H54 (cell line): ENCODE measurements at regions not wholly inside any gene's neighbourhood (a gene's known extent, or its start where the extent isn't known, plus 50 kb on each side); places are given as distances from the start of the nearest gene placed in this dataset.
"Not testable (repeated sequence)": the region's sequence is repeated elsewhere in the genome, so short reads cannot be mapped to it uniquely, and the experiment has no call there.

Source experiments
- DNase-seq: peaks from one replicate; pipeline ENCODE4 v3.0.0; 2011; ENCODE audit warnings: low spot score, mixed read lengths; ENCODE audit not compliant: insufficient read length
- FAIRE-seq: peaks from 3 replicates; lab custom pipeline; 2011; peaks lifted over from hg19 to GRCh38; lab: Jason Lieb, UNC
- POLR2A ChIP-seq: IDR thresholded peaks from 2 replicates; pipeline ENCODE4 v1.6.1; 2011; ENCODE audit warnings: low read depth, mild to moderate bottlenecking, low read length

DNA sequence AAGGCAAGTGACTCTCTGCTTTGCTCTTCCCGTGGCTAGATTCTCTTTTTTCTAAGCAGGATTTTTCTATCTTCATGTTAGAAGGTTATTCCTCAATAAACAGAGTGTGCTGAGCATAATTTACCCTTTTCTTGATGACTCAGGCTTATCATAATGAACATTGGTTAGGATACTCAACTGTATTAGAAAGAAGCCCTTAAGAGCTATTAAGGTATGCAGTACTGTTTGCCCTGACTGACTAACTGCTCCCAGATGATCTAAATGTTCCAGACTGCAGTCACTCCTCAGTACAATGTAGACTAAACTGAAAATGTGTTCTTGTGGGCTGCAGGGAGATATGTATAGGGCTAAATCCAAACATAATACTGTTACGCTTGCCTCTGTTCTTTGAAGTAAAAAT lies 687.8 kb downstream of the NUP35 start:
- TF ChIP-seq POLR2A, result no peak
- FAIRE-seq, result no peak
- no peak for DNase-seq

DNA sequence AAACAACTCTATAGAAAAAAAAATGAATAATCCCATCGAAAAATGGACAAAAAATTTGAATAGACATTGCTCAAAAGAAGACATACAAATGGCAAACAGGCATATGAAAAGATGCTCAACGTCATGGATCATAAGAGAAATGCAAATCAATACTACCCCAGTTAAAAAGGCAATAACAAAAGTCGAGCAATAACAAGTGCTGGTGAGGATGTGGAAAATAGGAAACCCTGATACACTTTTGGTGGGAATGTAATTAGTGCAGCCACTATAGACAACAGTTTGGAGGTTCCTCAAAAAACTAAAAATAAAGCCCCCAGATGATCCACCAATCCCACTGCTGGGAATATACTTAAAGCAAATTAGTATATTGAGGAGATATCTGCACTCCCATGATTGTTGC lies 701.5 kb downstream of the NUP35 start:
- DNase-seq (no peak), FAIRE-seq (no peak)
- TF ChIP-seq POLR2A, result no peak

DNA sequence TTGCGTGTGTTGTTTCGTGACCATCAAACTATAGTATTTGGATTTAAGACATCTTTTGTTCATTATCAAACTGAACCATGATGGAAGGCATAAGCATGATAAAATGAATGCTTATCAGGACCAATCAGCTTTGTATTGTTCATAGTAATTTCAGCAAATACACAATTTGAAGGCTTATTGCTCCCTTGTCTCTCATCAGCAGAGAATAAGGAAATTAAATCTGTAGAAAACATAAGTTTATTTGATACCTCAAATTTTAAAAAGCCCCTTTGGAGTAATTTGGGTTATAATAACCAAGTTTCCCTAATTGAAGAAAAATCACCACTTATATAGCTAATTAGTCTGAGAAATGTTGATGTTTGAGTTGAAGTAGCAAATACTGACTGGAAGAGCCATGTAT lies 705.7 kb downstream of the NUP35 start:
- TF ChIP-seq POLR2A, result no peak
- DNase-seq (no peak), FAIRE-seq (no peak)

DNA sequence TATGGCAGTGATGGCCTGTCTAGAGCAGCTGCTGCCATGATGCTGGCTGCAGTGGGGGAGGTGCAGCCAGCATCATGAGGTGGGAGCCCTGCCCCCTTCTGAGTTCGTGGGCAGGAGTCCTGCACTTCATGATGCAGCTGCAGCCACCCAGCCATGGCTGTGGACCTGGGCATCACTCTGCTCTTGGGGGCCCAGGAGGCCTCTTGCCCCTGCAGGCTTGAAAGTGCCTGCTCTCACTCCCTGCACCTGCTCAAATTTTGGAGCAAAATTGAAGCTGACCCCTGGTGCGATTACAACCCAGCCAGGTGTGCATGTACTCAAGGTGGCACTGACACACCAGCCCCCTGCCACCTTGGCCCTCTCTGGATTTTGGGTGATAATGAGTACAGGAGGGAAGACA lies 712.9 kb downstream of the NUP35 start:
- FAIRE-seq, result no peak

DNA sequence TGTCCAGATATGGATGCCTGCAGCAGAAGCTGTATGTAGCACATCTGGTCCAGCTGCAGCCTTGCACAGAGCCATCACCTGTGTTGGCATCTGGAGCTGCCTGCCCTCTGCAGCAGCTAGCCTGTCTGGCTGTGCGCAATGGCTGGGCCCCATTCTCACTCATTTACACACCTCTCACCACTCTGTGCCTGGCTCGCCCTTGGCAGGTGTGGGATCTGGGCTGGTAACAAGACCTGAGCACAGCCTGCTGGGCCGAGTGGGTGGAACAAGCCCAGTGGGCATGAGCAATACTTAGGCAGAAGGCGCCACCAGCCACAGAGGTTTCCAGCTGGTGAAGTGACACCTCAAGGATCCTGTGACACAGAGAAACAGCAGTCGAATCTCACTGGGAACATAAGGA lies 714.1 kb downstream of the NUP35 start:
- DNase-seq, result no peak
- no peak for FAIRE-seq
- TF ChIP-seq POLR2A, result no peak

More for the DNA sequence above, 712.9 kb downstream of the NUP35 start:
- no peak for DNase-seq
- TF ChIP-seq POLR2A, result no peak

DNA sequence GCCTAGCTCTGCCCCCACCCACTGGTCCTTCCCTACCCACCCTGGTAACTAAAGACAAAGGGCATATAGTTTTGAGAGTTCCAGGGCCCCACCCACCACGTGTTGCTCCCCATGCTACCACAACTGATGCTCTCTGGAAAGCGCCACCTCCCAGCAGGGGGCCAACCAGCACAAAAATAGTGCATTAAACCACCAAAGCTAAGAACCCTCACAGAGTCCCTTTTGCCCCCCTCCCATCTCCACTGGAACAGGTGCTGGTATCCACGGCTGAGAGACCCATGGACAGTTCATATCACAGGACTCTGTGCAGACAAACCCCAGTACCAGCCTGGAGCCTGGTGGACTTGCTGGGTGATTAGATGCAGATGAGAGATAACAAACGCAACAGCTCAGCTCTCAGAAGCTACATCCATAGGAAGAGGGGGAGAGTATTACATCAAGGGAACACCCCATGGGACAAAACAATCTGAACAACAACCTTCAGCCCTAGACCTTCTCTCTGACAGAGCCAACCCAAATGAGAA lies 715.9 kb downstream of the NUP35 start:
- no peak for TF ChIP-seq POLR2A
- no peak for DNase-seq
- FAIRE-seq, result no peak

DNA sequence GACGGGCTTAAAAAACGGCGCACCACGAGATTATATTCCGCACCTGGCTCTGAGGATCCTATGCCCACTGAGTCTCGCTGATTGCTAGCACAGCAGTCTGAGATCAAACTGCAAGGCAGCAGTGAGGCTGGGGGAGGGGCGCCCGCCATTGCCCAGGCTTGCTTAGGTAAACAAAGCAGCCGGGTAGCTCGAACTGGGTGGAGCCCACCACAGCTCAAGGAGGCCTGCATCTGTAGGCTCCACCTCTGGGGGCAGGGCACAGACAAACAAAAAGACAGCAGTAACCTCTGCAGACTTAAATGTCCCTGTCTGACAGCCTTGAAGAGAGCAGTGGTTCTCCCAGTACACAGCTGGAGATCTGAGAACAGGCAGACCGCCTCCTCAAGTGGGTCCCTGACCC lies 725.6 kb downstream of the NUP35 start:
- not testable (repeated sequence) for FAIRE-seq, DNase-seq

DNA sequence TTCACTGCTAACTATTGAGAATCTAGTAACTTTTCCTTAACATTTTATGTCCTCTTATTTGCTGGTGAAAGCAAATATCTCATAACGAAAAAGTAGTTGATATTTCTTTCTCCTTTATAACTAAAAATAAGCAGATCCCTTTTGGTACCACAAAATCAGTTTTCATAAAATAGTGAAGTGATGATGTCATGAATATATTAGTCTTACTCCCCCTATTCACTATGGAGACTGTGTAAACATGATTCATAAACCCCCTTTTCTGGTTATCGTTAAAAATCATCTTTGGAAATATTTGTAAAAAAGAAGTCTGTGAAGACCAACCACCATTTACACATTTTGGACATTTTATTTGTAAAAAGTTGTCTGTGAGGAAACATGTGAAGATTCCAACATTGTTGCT lies 734.9 kb downstream of the NUP35 start:
- no peak for FAIRE-seq
- DNase-seq, result no peak

DNA sequence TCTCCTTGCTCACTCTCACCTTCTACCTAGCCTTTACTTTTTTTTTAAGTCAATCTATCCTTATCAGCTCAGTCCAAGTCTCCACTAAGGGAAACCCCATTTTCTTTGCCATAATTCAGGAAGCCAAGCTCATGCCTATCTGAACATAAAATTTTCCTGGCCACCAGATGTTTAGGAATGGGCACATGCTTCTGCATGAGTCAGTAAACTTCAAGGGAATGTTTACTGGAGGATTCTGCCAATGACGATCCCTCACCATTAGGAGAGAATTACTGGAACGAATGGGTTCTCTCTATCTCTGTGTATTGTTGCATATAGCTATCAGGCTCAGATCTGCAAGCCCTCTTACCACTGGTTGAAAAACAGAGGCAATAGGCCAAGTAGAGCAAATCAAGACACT lies 731.7 kb upstream of the ZNF804A start:
- no peak for FAIRE-seq
- no peak for TF ChIP-seq POLR2A
- no peak for DNase-seq

More for the DNA sequence above, 734.9 kb downstream of the NUP35 start:
- TF ChIP-seq POLR2A, result no peak

DNA sequence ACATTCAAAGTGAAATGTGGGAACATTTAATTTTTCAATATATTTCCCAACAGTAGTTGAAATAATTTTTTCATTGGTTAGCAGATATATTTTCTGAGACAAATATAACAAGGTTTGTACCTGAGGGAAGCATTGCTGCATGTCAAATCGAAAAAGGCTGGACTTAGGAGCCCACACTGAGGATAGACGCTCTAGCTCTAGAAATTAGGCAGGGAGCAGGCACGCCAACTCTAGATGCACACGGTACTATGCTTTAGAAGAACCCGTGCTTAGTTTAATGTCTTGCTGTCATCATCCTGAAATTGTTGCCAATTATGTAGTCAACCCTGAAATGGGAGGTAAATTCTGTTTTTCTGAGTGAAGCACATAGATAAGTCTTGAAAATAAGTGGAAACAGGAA lies 731.1 kb upstream of the ZNF804A start:
- DNase-seq (no peak), FAIRE-seq (no peak)
- no peak for TF ChIP-seq POLR2A

DNA sequence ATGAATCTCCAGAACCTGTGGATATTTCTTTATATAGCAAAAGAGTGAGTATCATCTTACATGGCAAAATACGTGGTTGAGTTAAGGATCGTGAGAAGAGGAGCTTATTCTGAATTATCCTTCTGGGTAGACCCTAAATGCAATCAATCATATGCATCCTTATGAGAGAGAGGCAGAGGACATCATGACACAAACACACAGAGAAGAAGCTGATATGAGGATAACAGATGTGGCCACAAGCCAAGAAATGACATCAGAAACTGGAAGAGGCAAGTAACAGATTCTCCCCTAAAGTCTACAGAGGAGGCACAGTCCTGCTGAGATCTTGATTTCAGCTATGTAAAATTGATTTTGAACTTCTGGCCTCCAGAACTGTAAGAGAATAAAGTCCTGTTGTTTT lies 730.2 kb upstream of the ZNF804A start:
- DNase-seq (no peak), FAIRE-seq (no peak)
- TF ChIP-seq POLR2A, result no peak

DNA sequence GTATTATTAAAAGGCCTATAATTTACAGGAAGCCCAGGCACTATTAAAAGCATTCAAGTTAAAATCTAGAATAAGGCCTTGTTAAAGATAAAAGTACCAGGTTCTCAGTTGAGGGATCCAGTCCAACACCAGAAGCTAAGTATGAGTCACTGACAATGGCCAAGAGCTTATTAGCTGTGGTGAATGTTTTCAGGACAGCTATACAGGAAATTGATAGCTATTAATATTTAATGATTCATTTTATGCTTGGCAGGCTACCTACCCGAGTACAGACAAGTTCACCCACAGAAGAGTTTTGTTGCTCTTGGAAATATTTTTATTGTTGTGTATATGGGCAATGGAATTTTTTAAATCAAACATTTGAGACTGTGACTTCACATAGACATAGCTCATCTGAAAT lies 729.6 kb upstream of the ZNF804A start:
- FAIRE-seq (no peak), DNase-seq (no peak)
- no peak for TF ChIP-seq POLR2A

DNA sequence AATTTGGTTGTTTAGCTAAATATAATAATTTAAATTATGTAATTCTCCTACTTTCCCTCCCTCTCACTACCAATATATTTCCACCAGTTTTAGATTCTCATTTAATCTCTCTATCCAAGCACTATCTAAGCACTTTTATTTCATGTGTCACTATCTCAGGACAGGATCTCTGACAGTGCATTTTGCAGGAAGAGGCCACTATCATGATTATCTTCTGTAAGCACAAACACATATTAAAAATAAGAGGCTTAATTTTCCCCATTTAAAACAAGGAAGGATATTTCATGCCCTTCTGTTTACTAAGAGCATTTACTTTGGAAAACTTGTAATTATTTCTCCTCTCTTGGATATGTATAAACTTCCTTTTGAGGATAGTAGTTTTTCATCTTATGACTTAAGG lies 726.2 kb upstream of the ZNF804A start:
- no peak for DNase-seq
- no peak for TF ChIP-seq POLR2A

DNA sequence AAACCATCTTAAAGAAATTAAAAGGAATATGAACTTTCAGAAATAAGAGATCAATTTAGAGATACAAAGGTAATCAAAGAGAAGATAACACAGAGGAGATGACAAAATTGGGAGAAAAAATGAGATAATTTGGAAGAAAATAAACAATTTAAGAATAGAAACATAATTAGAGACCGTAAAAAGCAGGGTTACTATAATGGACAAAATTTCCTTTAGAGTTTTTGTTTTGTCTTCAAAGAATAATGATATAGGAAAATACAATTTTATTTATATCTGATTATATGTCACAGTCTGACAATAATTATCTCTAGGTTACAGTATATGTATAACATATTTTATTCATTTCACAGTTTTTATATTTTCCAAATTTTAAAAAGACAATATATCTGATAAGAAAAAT lies 716.4 kb upstream of the ZNF804A start:
- no peak for FAIRE-seq
- no peak for DNase-seq
- no peak for TF ChIP-seq POLR2A

More for the DNA sequence above, 726.2 kb upstream of the ZNF804A start:
- FAIRE-seq, result no peak

DNA sequence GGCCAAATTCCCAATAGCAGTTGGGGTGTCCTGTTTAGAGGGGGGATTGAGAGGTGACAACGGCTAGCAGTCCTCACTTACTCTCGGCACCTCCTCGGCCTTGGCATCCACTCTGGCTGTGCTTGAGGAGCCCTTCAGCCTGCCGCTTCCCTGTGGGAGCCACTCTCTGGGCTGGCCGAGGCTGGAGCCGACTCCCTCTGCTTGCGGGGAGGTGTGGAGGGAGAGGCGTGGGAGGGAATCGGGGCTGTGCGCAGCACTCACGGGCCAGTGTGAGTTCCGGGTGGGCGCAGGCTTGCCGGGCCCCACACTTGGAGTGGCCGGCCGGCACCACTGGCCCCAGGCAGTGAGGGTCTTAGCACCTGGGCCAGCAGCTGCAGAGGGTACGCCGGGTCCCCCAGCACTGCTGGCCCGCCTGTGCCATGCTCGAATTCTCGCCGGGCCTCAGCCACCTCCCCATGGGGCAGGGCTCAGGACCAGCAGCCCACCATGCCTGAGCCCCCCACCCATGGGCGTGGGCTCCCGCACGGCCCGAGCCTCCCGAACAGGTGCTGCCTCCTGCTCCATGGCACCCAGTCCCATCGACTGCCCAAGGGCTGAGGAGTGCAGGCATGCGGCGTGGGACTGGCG lies 705.9 kb upstream of the ZNF804A start:
- DNase-seq, result no peak
- TF ChIP-seq POLR2A, result no peak
- FAIRE-seq, result no peak
